Suprapubic skin (tissue), 3 donors: ENCODE measurements at regions not wholly inside any gene's neighbourhood (a gene's known extent, or its start where the extent isn't known, plus 50 kb on each side); places are given as distances from the start of the nearest gene placed in this dataset.

Experiments used
- CTCF ChIP-seq, 2 donors: fragments of 200-600 bp in 1 of 2; fragments of 450-650 bp in 1 of 2; sonication (generic) in 1 of 2; IDR thresholded peaks; one replicate each; pipeline ENCODE4 v1.5.1; 2016 to 2019; ENCODE audit warnings: antibody characterized with exemption in 2 of 2, mild to moderate bottlenecking in 1 of 2, moderate library complexity in 1 of 2
- POLR2A ChIP-seq, 2 donors: fragments of 450-650 bp; IDR thresholded peaks; one replicate each; pipeline ENCODE4 v1.6.1; 2017; ENCODE audit warnings: antibody characterized with exemption in 2 of 2, mild to moderate bottlenecking in 2 of 2, moderate library complexity in 2 of 2

- TF ChIP-seq POLR2A (IDR thresholded peaks at IDR 0.05) (no peak), CTCF (IDR thresholded peaks at IDR 0.05) (no peak)
Observed at GRCh38 chr13:34731486-34731885, 210.6 kb upstream of the NBEA start.
